ENCODE measurements at regions not wholly inside any gene's neighbourhood (a gene's known extent, or its start where the extent isn't known, plus 50 kb on each side); places are given as distances from the start of the nearest gene placed in this dataset.
A peak's percentile ranks its signal among the peaks of the same experiment; 100 is the strongest.

DNA sequence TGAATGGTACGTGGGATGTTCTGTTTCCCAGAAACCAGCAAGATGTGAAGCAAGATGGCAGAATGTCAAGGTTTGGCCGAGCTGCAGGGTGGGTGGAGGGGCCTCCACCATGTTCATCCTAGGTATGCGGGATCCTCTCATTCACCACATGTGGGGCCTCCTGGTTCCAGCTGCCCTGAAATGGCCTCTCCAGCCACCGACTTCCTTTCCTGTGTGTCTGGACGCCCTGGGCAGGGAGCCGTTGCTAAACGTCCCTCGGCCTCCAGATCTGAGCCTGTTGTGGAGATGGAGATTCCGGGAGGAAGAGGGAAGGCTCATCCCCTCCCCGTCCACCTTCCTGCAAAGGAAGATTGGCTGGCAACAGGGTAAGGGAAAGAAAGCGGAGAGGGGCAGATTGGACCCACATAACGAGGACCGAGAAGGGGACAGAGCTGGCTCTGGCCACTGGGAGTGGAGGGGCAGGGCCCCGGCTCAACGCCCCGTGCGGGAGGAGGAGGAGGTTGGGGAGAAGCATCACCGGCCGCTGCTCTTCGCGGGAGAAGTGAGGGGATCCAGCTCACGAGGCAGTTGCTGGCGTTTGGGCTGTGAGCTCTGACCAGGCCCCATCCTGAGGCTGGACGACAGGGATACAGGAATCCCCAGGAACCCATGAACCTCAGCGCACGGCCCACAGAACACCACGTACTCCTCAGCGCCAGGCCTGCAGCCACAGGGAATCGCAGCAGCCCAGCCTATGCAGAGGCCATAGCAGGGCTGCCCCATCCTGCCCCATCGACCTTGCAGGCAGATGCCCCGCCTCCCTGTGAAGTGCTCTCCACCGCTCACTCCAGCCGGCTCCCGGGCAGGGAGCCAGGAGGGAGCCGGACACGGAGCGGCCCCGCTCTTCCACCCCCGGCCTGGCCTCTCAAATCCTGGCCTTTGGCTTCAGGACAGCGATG lies 98.3 kb downstream of the FOXL3 start:
- no peak overlapping the region for H3K4me3 ChIP-seq (ENCODE audit: low read length in 2 of 2)
- no peak overlapping the region for H4K91ac ChIP-seq (ENCODE audit: low read depth, low read length, poor library complexity)
- H3K79me1 ChIP-seq (ENCODE audit: low read depth, low read length) = no peaks in the 10 kb centered on the region
- no peak overlapping the region for H3K9ac ChIP-seq (ENCODE audit: low read depth, low read length, poor library complexity)
- WGBS, 2 donors (ENCODE audit: extremely low coverage in 2 of 2, insufficient read length in 2 of 2, insufficient replicate concordance in 1 of 2) = no CpG with 5 or more reads among the region's 40 CpGs
- H2BK5ac ChIP-seq (ENCODE audit: low read length) = peak overlapping the region; percentile 75
- H3K9me3 ChIP-seq (replicated peaks in 1 of 2; ENCODE audit: control insufficient read depth in 2 of 2, insufficient read depth in 1 of 2, low read depth in 1 of 2, low read length in 2 of 2) = peaks cover 0 to 17% of the 10 kb centered on the region in 2 donors
- peak overlapping the region; percentile 83 for H2BK120ac ChIP-seq (ENCODE audit: low read depth, low read length)
- DNase-seq (ENCODE audit: low spot score) = no peak
- no peak overlapping the region for H3K4ac ChIP-seq (ENCODE audit: low read length)
- peak overlapping the region; percentile 56 for H2AK5ac ChIP-seq (ENCODE audit: low read depth, low read length)
- H3K4me2 ChIP-seq (ENCODE audit: insufficient read depth, low read length, poor library complexity, severe bottlenecking) = no peak overlapping the region
- H2BK12ac ChIP-seq (ENCODE audit: low read length) = peak overlapping the region; percentile 16
- peak overlapping the region; percentile 38 for H3K14ac ChIP-seq (ENCODE audit: low read length)
- H3K4me1 ChIP-seq (ENCODE audit: control insufficient read depth in 2 of 2, insufficient read depth in 1 of 2, low read depth in 1 of 2, low read length in 2 of 2) = no peaks in the 10 kb centered on the region
- H4K8ac ChIP-seq (ENCODE audit: low read depth, low read length) = no peak overlapping the region
- H3K27me3 ChIP-seq (ENCODE audit: control insufficient read depth in 3 of 3, insufficient read depth in 3 of 3, low read depth in 1 of 3, low read length in 3 of 3) = no peaks in the 10 kb centered on the region
- peak overlapping the region; percentile 85 for H3K18ac ChIP-seq (ENCODE audit: low read length)
- no peaks in the 10 kb centered on the region for H3K36me3 ChIP-seq (replicated peaks in 1 of 2; ENCODE audit: control insufficient read depth in 2 of 2, insufficient read depth in 2 of 2, low read length in 2 of 2)
- H3K27ac ChIP-seq (replicated peaks; ENCODE audit: low read length) = no peak overlapping the region
- H2AFZ ChIP-seq (ENCODE audit: low read length) = no peak overlapping the region
- H2BK15ac ChIP-seq (ENCODE audit: low read length) = peak overlapping the region; percentile 64
- no peak overlapping the region for H3K23ac ChIP-seq (ENCODE audit: low read depth, low read length, poor library complexity)

DNA sequence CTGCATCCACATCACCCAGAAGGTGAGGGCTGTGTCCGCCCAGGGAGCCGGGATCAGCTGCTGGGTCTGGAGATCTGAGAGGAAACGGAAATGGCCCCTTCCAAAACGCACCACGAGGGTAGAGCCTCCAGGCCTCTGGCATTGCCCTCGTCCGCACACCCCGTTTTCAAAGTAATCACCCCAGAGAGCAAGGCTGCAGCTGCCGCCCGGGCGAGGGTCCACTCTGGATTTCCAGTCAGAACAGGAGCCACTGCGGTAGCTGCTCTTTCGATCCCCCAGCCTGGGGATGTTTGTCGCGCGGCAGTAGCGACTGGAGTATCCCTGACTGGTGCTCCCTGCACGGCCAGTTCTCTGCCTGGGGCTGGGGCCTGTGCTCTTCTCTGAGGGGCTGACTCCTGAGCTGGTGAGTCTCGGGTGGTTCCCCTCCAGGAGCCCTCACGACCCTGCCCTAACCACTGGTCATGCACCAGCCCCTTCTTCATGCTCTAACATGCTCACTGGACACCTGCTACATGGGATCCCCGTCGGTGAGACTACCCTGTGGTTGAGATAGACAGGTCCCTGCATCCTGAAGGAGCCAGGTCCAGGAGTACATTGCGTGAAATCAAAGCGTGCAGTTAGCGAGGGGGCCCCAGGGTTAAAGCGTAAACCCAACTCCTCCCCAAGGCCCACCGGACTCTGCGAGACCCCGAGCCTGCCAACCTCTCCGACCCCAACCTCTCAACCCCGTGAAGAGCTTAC lies 99.2 kb downstream of the FOXL3 start:
- peak overlapping the region; percentile 76 for H3K18ac ChIP-seq (ENCODE audit: low read length)
- no peak overlapping the region for H3K23ac ChIP-seq (ENCODE audit: low read depth, low read length, poor library complexity)
- H3K27ac ChIP-seq (replicated peaks; ENCODE audit: low read length) = no peak overlapping the region
- no peak overlapping the region for H2AFZ ChIP-seq (ENCODE audit: low read length)
- peaks cover 0 to 17% of the 10 kb centered on the region in 2 donors for H3K9me3 ChIP-seq (replicated peaks in 1 of 2; ENCODE audit: control insufficient read depth in 2 of 2, insufficient read depth in 1 of 2, low read depth in 1 of 2, low read length in 2 of 2)
- peak overlapping the region; percentile 93 for H2AK5ac ChIP-seq (ENCODE audit: low read depth, low read length)
- no peak overlapping the region for H3K9ac ChIP-seq (ENCODE audit: low read depth, low read length, poor library complexity)
- H2BK12ac ChIP-seq (ENCODE audit: low read length) = no peak overlapping the region
- no peak overlapping the region for H4K8ac ChIP-seq (ENCODE audit: low read depth, low read length)
- no peak overlapping the region for H3K4me3 ChIP-seq (ENCODE audit: low read length in 2 of 2)
- no peak overlapping the region for H2BK15ac ChIP-seq (ENCODE audit: low read length)
- H4K91ac ChIP-seq (ENCODE audit: low read depth, low read length, poor library complexity) = no peak overlapping the region
- H3K4ac ChIP-seq (ENCODE audit: low read length) = no peak overlapping the region
- H3K27me3 ChIP-seq (ENCODE audit: control insufficient read depth in 3 of 3, insufficient read depth in 3 of 3, low read depth in 1 of 3, low read length in 3 of 3) = no peaks in the 10 kb centered on the region
- no CpG with 5 or more reads among the region's 31 CpGs for WGBS, 2 donors (ENCODE audit: extremely low coverage in 2 of 2, insufficient read length in 2 of 2, insufficient replicate concordance in 1 of 2)
- H3K4me1 ChIP-seq (ENCODE audit: control insufficient read depth in 2 of 2, insufficient read depth in 1 of 2, low read depth in 1 of 2, low read length in 2 of 2) = no peaks in the 10 kb centered on the region
- no peaks in the 10 kb centered on the region for H3K36me3 ChIP-seq (replicated peaks in 1 of 2; ENCODE audit: control insufficient read depth in 2 of 2, insufficient read depth in 2 of 2, low read length in 2 of 2)
- no peak for DNase-seq (ENCODE audit: low spot score)
- no peak overlapping the region for H2BK120ac ChIP-seq (ENCODE audit: low read depth, low read length)
- no peak overlapping the region for H3K4me2 ChIP-seq (ENCODE audit: insufficient read depth, low read length, poor library complexity, severe bottlenecking)
- H3K14ac ChIP-seq (ENCODE audit: low read length) = peak overlapping the region; percentile 38
- H2BK5ac ChIP-seq (ENCODE audit: low read length) = no peak overlapping the region
- H3K79me1 ChIP-seq (ENCODE audit: low read depth, low read length) = no peaks in the 10 kb centered on the region

DNA sequence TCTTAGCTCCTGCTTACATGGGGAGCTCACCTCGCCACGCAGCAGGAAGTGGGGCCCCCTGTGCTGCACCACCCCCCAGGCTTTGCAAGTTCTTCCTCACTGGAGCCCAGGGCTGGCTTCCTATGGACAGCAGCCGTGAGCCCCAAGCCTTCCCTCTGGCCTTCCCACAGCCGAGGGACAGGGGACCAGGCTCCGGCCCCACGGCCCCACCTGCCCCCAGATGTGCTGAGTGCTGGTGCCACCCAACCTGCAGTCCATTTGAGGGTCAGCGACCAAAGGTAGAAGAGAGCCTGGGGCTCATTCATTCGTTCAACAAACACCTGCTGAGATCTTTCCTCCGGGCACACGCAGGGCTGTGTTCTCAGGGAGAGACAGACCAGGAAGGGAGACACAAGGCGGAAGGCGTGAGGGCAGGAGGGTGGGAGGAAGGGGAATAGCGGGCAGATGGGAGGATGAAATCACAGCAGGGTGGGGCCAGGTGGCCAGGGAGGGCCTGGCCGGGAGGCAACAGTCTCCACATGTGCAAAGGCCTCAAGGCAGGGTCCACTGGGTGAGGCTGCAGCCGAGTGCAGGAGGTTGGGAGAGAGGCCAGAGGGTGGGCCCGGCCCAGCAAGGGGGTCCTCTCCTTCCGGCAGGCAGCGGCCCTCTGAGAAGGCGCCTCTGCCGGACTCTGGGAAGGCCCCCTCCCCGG lies 100.1 kb downstream of the FOXL3 start:
- Histone ChIP-seq H3K23ac (ENCODE audit: low read depth, low read length, poor library complexity) (peak overlapping the region; percentile 44), H2BK15ac (ENCODE audit: low read length) (no peak overlapping the region), H2BK12ac (ENCODE audit: low read length) (no peak overlapping the region), H3K9ac (ENCODE audit: low read depth, low read length, poor library complexity) (no peak overlapping the region), H3K27ac (replicated peaks; ENCODE audit: low read length) (no peak overlapping the region), H3K27me3 (ENCODE audit: control insufficient read depth in 3 of 3, insufficient read depth in 3 of 3, low read depth in 1 of 3, low read length in 3 of 3) (no peaks in the 10 kb centered on the region), H3K79me1 (ENCODE audit: low read depth, low read length) (no peaks in the 10 kb centered on the region), H3K4me3 (ENCODE audit: low read length in 2 of 2) (no peak overlapping the region), H2BK120ac (ENCODE audit: low read depth, low read length) (no peak overlapping the region), H3K36me3 (replicated peaks in 1 of 2; ENCODE audit: control insufficient read depth in 2 of 2, insufficient read depth in 2 of 2, low read length in 2 of 2) (no peaks in the 10 kb centered on the region), H3K4me2 (ENCODE audit: insufficient read depth, low read length, poor library complexity, severe bottlenecking) (no peak overlapping the region), H2AK5ac (ENCODE audit: low read depth, low read length) (peak overlapping the region; percentile 93), H3K18ac (ENCODE audit: low read length) (peak overlapping the region; percentile 7), H4K8ac (ENCODE audit: low read depth, low read length) (no peak overlapping the region), H2AFZ (ENCODE audit: low read length) (no peak overlapping the region), H2BK5ac (ENCODE audit: low read length) (peak overlapping the region; percentile 33), H3K4me1 (ENCODE audit: control insufficient read depth in 2 of 2, insufficient read depth in 1 of 2, low read depth in 1 of 2, low read length in 2 of 2) (no peaks in the 10 kb centered on the region), H3K9me3 (replicated peaks in 1 of 2; ENCODE audit: control insufficient read depth in 2 of 2, insufficient read depth in 1 of 2, low read depth in 1 of 2, low read length in 2 of 2) (peaks cover 0 to 17% of the 10 kb centered on the region in 2 donors), H3K4ac (ENCODE audit: low read length) (no peak overlapping the region), H3K14ac (ENCODE audit: low read length) (peak overlapping the region; percentile 67), H4K91ac (ENCODE audit: low read depth, low read length, poor library complexity) (no peak overlapping the region)
- DNase-seq (ENCODE audit: low spot score) = no peak
- WGBS, 2 donors (ENCODE audit: extremely low coverage in 2 of 2, insufficient read length in 2 of 2, insufficient replicate concordance in 1 of 2) = no CpG with 5 or more reads among the region's 21 CpGs

Data from neuronal stem cell (in vitro differentiated cells).